ENCODE measurements at regions not wholly inside any gene's neighbourhood (a gene's known extent, or its start where the extent isn't known, plus 50 kb on each side); places are given as distances from the start of the nearest gene placed in this dataset.

DNA sequence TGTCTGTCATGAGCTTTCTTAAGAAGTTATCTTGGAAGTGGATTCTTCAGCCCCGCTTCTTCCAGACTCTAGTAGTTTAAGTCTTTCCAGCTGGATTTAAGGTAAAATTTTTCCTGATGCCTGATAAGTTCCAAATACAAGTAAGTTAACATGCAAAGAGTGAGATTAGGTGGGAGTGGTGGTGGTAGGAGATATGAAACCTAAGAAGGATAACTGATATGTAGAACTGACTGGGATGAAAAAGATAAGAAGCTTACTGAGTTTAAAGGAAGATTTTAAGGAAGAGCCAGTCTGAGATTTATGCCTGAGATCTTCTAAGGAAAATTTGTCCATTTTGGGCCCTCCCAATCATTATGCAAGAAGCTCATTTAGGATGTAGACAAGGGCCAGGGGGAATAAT, 250.9 kb upstream of the SYT10 start:
- no peak overlapping the region for H2AFZ ChIP-seq (ENCODE audit: low read length)

DNA sequence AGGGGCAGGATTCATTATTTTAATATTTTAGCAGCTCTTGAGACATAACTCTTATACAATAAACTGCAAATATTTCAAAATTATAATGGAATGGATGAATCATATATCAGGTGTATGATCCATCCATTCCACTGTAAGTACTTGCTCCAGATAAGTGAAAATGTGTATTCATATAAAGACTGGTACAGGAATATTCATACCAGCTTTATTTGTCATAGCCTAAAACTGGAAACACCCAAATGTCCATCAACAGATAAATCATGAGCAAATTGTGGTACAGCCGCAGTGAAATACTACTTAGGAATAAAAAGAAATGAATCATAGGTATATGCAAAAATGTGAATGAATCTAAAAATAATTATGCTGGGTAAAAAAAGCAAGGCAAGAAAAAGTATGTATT, 263.6 kb upstream of the SYT10 start:
- no peak overlapping the region for H3K4me3 ChIP-seq (ENCODE audit: low read depth, low read length, poor library complexity, severe bottlenecking)
- no peak for TF ChIP-seq EZH2 (IDR thresholded peaks at IDR 0.05; ENCODE audit: borderline replicate concordance, low read length)
- TF ChIP-seq, protein P1, sequence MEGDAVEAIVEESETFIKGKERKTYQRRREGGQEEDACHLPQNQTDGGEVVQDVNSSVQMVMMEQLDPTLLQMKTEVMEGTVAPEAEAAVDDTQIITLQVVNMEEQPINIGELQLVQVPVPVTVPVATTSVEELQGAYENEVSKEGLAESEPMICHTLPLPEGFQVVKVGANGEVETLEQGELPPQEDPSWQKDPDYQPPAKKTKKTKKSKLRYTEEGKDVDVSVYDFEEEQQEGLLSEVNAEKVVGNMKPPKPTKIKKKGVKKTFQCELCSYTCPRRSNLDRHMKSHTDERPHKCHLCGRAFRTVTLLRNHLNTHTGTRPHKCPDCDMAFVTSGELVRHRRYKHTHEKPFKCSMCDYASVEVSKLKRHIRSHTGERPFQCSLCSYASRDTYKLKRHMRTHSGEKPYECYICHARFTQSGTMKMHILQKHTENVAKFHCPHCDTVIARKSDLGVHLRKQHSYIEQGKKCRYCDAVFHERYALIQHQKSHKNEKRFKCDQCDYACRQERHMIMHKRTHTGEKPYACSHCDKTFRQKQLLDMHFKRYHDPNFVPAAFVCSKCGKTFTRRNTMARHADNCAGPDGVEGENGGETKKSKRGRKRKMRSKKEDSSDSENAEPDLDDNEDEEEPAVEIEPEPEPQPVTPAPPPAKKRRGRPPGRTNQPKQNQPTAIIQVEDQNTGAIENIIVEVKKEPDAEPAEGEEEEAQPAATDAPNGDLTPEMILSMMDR (IDR thresholded peaks at IDR 0.05; ENCODE audit: low read length): no peak
- H3K4me2 ChIP-seq (ENCODE audit: low read length): no peak overlapping the region
- H3K27me3 ChIP-seq (ENCODE audit: insufficient read depth, low read length): no peaks in the 10 kb centered on the region
- H3K27ac ChIP-seq (ENCODE audit: low read depth, low read length, poor library complexity, severe bottlenecking): no peak overlapping the region
- H3K9me2 ChIP-seq (ENCODE audit: low read depth, low read length): no peaks in the 10 kb centered on the region
- no peaks in the 10 kb centered on the region for H3K4me1 ChIP-seq (ENCODE audit: insufficient read depth, low read length, severe bottlenecking)
- H3K36me3 ChIP-seq (ENCODE audit: insufficient read depth, low read length): no peaks in the 10 kb centered on the region
- no peaks in the 10 kb centered on the region for H3K79me2 ChIP-seq (ENCODE audit: insufficient read depth, low read length)
- H3K9me3 ChIP-seq (ENCODE audit: low read length): no peaks in the 10 kb centered on the region
- H3K9ac ChIP-seq (ENCODE audit: low read length): no peak overlapping the region
- no peaks in the 10 kb centered on the region for H4K20me1 ChIP-seq (ENCODE audit: insufficient read depth, low read length)
- H3F3A ChIP-seq (ENCODE audit: insufficient read depth, low read length): no peaks in the 10 kb centered on the region
- no peak overlapping the region for H2AFZ ChIP-seq (ENCODE audit: low read length)

More for the DNA sequence above, 250.9 kb upstream of the SYT10 start:
- H3K4me1 ChIP-seq (ENCODE audit: insufficient read depth, low read length, severe bottlenecking): no peaks in the 10 kb centered on the region
- H3K79me2 ChIP-seq (ENCODE audit: insufficient read depth, low read length): no peaks in the 10 kb centered on the region
- TF ChIP-seq, protein P1 (IDR thresholded peaks at IDR 0.05; ENCODE audit: low read length): no peak
- no peak for TF ChIP-seq EZH2 (IDR thresholded peaks at IDR 0.05; ENCODE audit: borderline replicate concordance, low read length)
- H3K9ac ChIP-seq (ENCODE audit: low read length): no peak overlapping the region
- no peaks in the 10 kb centered on the region for H3K9me3 ChIP-seq (ENCODE audit: low read length)
- H3K27me3 ChIP-seq (ENCODE audit: insufficient read depth, low read length): no peaks in the 10 kb centered on the region
- H3K36me3 ChIP-seq (ENCODE audit: insufficient read depth, low read length): no peaks in the 10 kb centered on the region
- no peaks in the 10 kb centered on the region for H3K9me2 ChIP-seq (ENCODE audit: low read depth, low read length)
- no peaks in the 10 kb centered on the region for H4K20me1 ChIP-seq (ENCODE audit: insufficient read depth, low read length)
- H3F3A ChIP-seq (ENCODE audit: insufficient read depth, low read length): no peaks in the 10 kb centered on the region
- H3K4me2 ChIP-seq (ENCODE audit: low read length): no peak overlapping the region
- H3K4me3 ChIP-seq (ENCODE audit: low read depth, low read length, poor library complexity, severe bottlenecking): no peak overlapping the region
- no peak overlapping the region for H3K27ac ChIP-seq (ENCODE audit: low read depth, low read length, poor library complexity, severe bottlenecking)

DNA sequence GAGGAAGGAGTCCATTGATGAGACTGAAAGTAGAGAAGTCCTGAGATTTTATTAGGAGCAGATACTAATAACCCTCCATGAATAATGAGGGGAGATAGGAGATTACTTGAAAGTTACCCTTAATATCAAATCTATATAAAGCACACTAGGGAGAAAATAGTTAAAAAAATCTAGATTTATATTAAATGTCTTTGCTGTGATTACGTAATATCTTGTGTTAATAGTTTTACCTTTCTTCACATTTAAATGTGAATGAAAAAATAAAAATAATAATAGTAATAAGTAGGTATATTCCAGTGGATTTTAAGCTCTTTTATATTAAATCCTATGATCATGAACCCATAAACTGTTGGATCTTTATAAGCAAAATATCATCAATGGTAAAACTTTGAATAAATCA, 267.3 kb upstream of the SYT10 start:
- Histone ChIP-seq H2AFZ (ENCODE audit: low read length) (no peak overlapping the region), H3K9me3 (ENCODE audit: low read length) (no peaks in the 10 kb centered on the region), H3K27me3 (ENCODE audit: insufficient read depth, low read length) (no peaks in the 10 kb centered on the region), H3K4me2 (ENCODE audit: low read length) (no peak overlapping the region), H3K79me2 (ENCODE audit: insufficient read depth, low read length) (no peaks in the 10 kb centered on the region), H3K9me2 (ENCODE audit: low read depth, low read length) (no peaks in the 10 kb centered on the region), H3K4me3 (ENCODE audit: low read depth, low read length, poor library complexity, severe bottlenecking) (no peak overlapping the region), H3K9ac (ENCODE audit: low read length) (no peak overlapping the region), H3F3A (ENCODE audit: insufficient read depth, low read length) (no peaks in the 10 kb centered on the region), H4K20me1 (ENCODE audit: insufficient read depth, low read length) (no peaks in the 10 kb centered on the region), H3K27ac (ENCODE audit: low read depth, low read length, poor library complexity, severe bottlenecking) (no peak overlapping the region), H3K36me3 (ENCODE audit: insufficient read depth, low read length) (no peaks in the 10 kb centered on the region), H3K4me1 (ENCODE audit: insufficient read depth, low read length, severe bottlenecking) (no peaks in the 10 kb centered on the region)
- TF ChIP-seq, protein P1 (IDR thresholded peaks at IDR 0.05; ENCODE audit: low read length): no peak
- TF ChIP-seq EZH2 (IDR thresholded peaks at IDR 0.05; ENCODE audit: borderline replicate concordance, low read length): no peak

All from OCI-LY1 (cell line).